ENCODE measurements at regions not wholly inside any gene's neighbourhood (a gene's known extent, or its start where the extent isn't known, plus 50 kb on each side); places are given as distances from the start of the nearest gene placed in this dataset.

DNA sequence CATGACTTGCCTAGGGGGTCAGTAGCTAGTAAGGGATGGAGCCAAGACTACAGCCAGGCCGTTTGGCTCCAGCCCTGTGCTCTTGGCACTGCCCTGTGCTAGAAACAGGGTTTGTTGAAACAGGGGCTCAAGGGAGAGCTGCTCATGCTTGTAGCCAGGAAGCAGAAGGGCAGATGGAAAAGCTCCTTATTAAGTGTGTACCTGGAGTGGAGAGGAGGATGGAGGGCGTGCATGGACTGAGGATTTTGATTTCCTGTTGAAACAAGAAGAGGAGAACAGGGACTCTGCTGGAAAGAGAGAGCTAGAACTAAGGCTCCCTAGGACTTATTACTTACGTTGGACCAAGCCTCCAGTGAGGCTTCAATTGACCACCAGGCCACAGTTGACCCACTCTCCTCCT lies 363.0 kb downstream of the MID1IP1 start:
- CTCF ChIA-PET = interaction anchor here (1.3 kb wide), 1 partner anchor 14 kb away, joined by 4 read pairs; no protein-coding TSS in a partner anchor
- H3K4me3 ChIP-seq (ENCODE audit: low read depth in 2 of 2, low read length in 1 of 2) = no peak overlapping the region
- POLR2A ChIA-PET = no interaction called here

GRCh38 chrX:39165185-39165584 lies 363.9 kb downstream of the MID1IP1 start:
- H3K9me2 ChIP-seq = no peaks in the 10 kb centered on the region
- no peak overlapping the region for H3K4me2 ChIP-seq
- ChIA-PET POLR2A (interaction anchor here (0.6 kb wide), 1 partner anchor 189 kb away, joined by 6 read pairs; no protein-coding TSS in a partner anchor), CTCF (no interaction called here)
- H3K27me3 ChIP-seq (ENCODE audit: insufficient read depth) = peaks cover 39% of the 10 kb centered on the region; the same call in 1 of the 2 replicates
- no peak overlapping the region for H3K4me3 ChIP-seq (ENCODE audit: low read depth in 2 of 2, low read length in 1 of 2)
- H3K79me2 ChIP-seq (ENCODE audit: insufficient read depth) = no peaks in the 10 kb centered on the region
- DNase-seq = no peak
- WGBS (ENCODE audit: low lambda C conversion rate) = 29% methylated on average over 1 of the region's 1 CpG
- no peaks in the 10 kb centered on the region; the same call in 1 of the 2 replicates for H4K20me1 ChIP-seq (ENCODE audit: insufficient read depth)
- TF ChIP-seq SIN3A (IDR thresholded peaks at IDR 0.05; ENCODE audit: borderline replicate concordance, low read depth, low read length) (no peak), EP300 (IDR thresholded peaks at IDR 0.05; ENCODE audit: borderline replicate concordance in 1 of 2, low read depth in 1 of 2, low read length in 1 of 2) (no peak), NRF1 (IDR thresholded peaks at IDR 0.05; ENCODE audit: low read depth, low read length) (no peak), FOSL2 (IDR thresholded peaks at IDR 0.05; ENCODE audit: borderline replicate concordance, low read depth) (no peak), TCF12 (IDR thresholded peaks at IDR 0.05) (no peak), IRF3 (IDR thresholded peaks at IDR 0.05; ENCODE audit: low read depth, low read length) (no peak), RAD21 (IDR thresholded peaks at IDR 0.05; ENCODE audit: low read length) (no peak), TAF1 (IDR thresholded peaks at IDR 0.05; ENCODE audit: borderline replicate concordance, low read depth, low read length) (no peak), GABPA (IDR thresholded peaks at IDR 0.05; ENCODE audit: low read depth) (no peak)
- H3K4me1 ChIP-seq (ENCODE audit: control insufficient read depth in 1 of 2, insufficient read depth in 2 of 2, low read depth in 1 of 2, low read length in 1 of 2) = peaks cover 0 to 12% of the 10 kb centered on the region in 2 experiments; a peak in 1 of 4 replicates
- H2AFZ ChIP-seq (ENCODE audit: low read depth) = no peak overlapping the region
- no peaks in the 10 kb centered on the region for H3K36me3 ChIP-seq (replicated peaks in 1 of 2; ENCODE audit: control insufficient read depth in 1 of 2, insufficient read depth in 2 of 2, low read length in 1 of 2)
- H3K9ac ChIP-seq = no peak overlapping the region
- no peaks in the 10 kb centered on the region for H3F3A ChIP-seq (replicated peaks; ENCODE audit: insufficient read depth)
- no peak overlapping the region for H3K27ac ChIP-seq (ENCODE audit: low read depth in 2 of 2, low read length in 1 of 2)
- H3K9me3 ChIP-seq = no peaks in the 10 kb centered on the region

More for the DNA sequence above, 363.0 kb downstream of the MID1IP1 start:
- Histone ChIP-seq H3K79me2 (ENCODE audit: insufficient read depth) (no peaks in the 10 kb centered on the region), H4K20me1 (ENCODE audit: insufficient read depth) (no peaks in the 10 kb centered on the region), H3K36me3 (replicated peaks in 1 of 2; ENCODE audit: control insufficient read depth in 1 of 2, insufficient read depth in 2 of 2, low read length in 1 of 2) (no peaks in the 10 kb centered on the region), H3K9me2 (no peaks in the 10 kb centered on the region), H3K4me2 (no peak overlapping the region), H3K9me3 (no peaks in the 10 kb centered on the region), H3K9ac (no peak overlapping the region), H3K27ac (ENCODE audit: low read depth in 2 of 2, low read length in 1 of 2) (no peak overlapping the region), H2AFZ (ENCODE audit: low read depth) (no peak overlapping the region), H3K27me3 (ENCODE audit: insufficient read depth) (peaks cover 39% of the 10 kb centered on the region; the same call in 1 of the 2 replicates), H3F3A (replicated peaks; ENCODE audit: insufficient read depth) (peaks cover 5% of the 10 kb centered on the region), H3K4me1 (ENCODE audit: control insufficient read depth in 1 of 2, insufficient read depth in 2 of 2, low read depth in 1 of 2, low read length in 1 of 2) (peaks cover 0 to 20% of the 10 kb centered on the region in 2 experiments; a peak in 1 of 4 replicates)
- DNase-seq = no peak
- 9% methylated on average over 3 of the region's 3 CpGs for WGBS (ENCODE audit: low lambda C conversion rate)
- TF ChIP-seq NRF1 (IDR thresholded peaks at IDR 0.05; ENCODE audit: low read depth, low read length) = no peak
- no peak for TF ChIP-seq EZH2phosphoT487 (IDR thresholded peaks at IDR 0.05; ENCODE audit: borderline replicate concordance, low read depth)
- TF ChIP-seq, protein P1, sequence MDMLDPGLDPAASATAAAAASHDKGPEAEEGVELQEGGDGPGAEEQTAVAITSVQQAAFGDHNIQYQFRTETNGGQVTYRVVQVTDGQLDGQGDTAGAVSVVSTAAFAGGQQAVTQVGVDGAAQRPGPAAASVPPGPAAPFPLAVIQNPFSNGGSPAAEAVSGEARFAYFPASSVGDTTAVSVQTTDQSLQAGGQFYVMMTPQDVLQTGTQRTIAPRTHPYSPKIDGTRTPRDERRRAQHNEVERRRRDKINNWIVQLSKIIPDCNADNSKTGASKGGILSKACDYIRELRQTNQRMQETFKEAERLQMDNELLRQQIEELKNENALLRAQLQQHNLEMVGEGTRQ (IDR thresholded peaks at IDR 0.05; ENCODE audit: borderline replicate concordance, low read depth, low read length) = no peak
- no peak for TF ChIP-seq TEAD4 (IDR thresholded peaks at IDR 0.05; ENCODE audit: borderline replicate concordance, insufficient read depth)
- no peak for TF ChIP-seq IRF3 (IDR thresholded peaks at IDR 0.05; ENCODE audit: low read depth, low read length)
- TF ChIP-seq, protein P2, sequence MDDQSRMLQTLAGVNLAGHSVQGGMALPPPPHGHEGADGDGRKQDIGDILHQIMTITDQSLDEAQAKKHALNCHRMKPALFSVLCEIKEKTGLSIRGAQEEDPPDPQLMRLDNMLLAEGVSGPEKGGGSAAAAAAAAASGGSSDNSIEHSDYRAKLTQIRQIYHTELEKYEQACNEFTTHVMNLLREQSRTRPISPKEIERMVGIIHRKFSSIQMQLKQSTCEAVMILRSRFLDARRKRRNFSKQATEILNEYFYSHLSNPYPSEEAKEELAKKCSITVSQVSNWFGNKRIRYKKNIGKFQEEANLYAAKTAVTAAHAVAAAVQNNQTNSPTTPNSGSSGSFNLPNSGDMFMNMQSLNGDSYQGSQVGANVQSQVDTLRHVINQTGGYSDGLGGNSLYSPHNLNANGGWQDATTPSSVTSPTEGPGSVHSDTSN (IDR thresholded peaks at IDR 0.05) = no peak
- TF ChIP-seq GABPA (IDR thresholded peaks at IDR 0.05; ENCODE audit: low read depth) = no peak
- no peak for TF ChIP-seq CHD2 (IDR thresholded peaks at IDR 0.05; ENCODE audit: low read length, partially characterized antibody)
- TF ChIP-seq NFIC (IDR thresholded peaks at IDR 0.05; ENCODE audit: borderline replicate concordance) = no peak
- TF ChIP-seq YY1 (IDR thresholded peaks at IDR 0.05; ENCODE audit: low read depth) = no peak
